ENCODE measurements at regions not wholly inside any gene's neighbourhood (a gene's known extent, or its start where the extent isn't known, plus 50 kb on each side); places are given as distances from the start of the nearest gene placed in this dataset.

DNA sequence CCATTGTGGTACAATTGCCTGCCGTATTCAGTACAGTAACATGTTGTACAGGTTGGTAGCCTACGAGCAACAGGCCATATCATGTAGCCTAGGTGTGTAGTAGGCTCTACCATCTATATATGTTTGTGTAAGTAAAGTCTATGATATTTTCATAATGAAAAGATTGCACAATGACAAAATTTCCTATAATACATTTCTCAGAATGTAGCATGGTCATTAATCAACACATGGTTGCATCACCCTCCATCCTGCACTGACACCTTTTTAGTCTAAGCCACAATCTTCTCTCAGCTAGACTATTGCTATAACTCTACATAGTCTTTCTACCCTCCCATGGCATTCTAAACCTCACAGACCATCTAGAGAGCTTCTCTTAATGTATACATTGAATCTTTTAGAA lies 158.5 kb upstream of the HMGA2 start:
- TF ChIP-seq CTCF (IDR thresholded peaks at IDR 0.05) (no peak), CEBPB (IDR thresholded peaks at IDR 0.05) (no peak), POLR2A (IDR thresholded peaks at IDR 0.05; ENCODE audit: low read length) (no peak), HEYL (CRISPR knock-in tag; IDR thresholded peaks at IDR 0.05) (no peak), CBX2 (IDR thresholded peaks at IDR 0.05; ENCODE audit: borderline replicate concordance, low read depth) (no peak), KDM1A (IDR thresholded peaks at IDR 0.05; ENCODE audit: low read depth) (no peak), RAD21 (conservative IDR thresholded peaks at IDR 0.05 in 1 of 2, IDR thresholded peaks at IDR 0.05 in 1 of 2) (no peak)

Data from A549 (cell line).